NB4 (cell line): ENCODE measurements at regions not wholly inside any gene's neighbourhood (a gene's known extent, or its start where the extent isn't known, plus 50 kb on each side); places are given as distances from the start of the nearest gene placed in this dataset.

Experiments
- DNase-seq: peaks from one replicate; pipeline ENCODE4 v3.0.0; 2010; ENCODE audit warnings: low read depth
- H3K4me3 ChIP-seq: one replicate; pipeline ENCODE4 v1.5.1; 2011; ENCODE audit warnings: mild to moderate bottlenecking, low read depth, low read length, moderate library complexity
- MYC ChIP-seq: IDR thresholded peaks from 2 replicates; pipeline ENCODE4 v1.6.1; 2011; ENCODE audit warnings: low read depth, low read length
- POLR2A ChIP-seq: IDR thresholded peaks from 2 replicates; pipeline ENCODE4 v1.6.1; 2011; ENCODE audit warnings: mild to moderate bottlenecking; ENCODE audit not compliant: insufficient read length; ENCODE audit errors: extremely low read depth
- TF ChIP-seq, protein P1 (sequence below): IDR thresholded peaks from one replicate; pipeline ENCODE4 v1.5.1; 2012; ENCODE audit warnings: low read depth, low read length
- TF ChIP-seq, protein P2 (sequence below): IDR thresholded peaks from 2 replicates; pipeline ENCODE4 v1.6.1; 2011; ENCODE audit warnings: low read depth, low read length

DNA sequence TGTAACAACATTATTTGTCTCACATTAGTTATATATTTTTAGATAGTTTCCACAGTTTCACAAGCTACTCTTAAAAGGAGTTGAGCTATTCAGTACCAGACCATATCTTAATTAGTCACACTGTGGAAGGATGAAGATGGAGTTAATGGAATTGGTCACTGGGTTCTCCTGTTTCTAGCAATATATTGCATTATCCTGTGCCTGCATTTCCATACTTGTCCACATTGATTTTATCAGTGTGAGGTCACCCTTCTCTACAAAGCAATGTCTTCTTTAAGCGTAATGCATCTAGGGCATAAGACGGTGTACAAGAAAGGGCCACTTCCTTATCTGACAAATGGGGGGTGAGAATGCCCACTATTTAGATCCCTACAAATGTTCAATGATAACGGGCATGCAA lies 216.8 kb upstream of the TANK start:
- TF ChIP-seq POLR2A (no peak), MYC (no peak)
- TF ChIP-seq, protein P1, sequence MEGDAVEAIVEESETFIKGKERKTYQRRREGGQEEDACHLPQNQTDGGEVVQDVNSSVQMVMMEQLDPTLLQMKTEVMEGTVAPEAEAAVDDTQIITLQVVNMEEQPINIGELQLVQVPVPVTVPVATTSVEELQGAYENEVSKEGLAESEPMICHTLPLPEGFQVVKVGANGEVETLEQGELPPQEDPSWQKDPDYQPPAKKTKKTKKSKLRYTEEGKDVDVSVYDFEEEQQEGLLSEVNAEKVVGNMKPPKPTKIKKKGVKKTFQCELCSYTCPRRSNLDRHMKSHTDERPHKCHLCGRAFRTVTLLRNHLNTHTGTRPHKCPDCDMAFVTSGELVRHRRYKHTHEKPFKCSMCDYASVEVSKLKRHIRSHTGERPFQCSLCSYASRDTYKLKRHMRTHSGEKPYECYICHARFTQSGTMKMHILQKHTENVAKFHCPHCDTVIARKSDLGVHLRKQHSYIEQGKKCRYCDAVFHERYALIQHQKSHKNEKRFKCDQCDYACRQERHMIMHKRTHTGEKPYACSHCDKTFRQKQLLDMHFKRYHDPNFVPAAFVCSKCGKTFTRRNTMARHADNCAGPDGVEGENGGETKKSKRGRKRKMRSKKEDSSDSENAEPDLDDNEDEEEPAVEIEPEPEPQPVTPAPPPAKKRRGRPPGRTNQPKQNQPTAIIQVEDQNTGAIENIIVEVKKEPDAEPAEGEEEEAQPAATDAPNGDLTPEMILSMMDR, result no peak
- TF ChIP-seq, protein P2, sequence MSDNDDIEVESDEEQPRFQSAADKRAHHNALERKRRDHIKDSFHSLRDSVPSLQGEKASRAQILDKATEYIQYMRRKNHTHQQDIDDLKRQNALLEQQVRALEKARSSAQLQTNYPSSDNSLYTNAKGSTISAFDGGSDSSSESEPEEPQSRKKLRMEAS, result no peak
- no peak for DNase-seq
- no peak overlapping the region for H3K4me3 ChIP-seq

DNA sequence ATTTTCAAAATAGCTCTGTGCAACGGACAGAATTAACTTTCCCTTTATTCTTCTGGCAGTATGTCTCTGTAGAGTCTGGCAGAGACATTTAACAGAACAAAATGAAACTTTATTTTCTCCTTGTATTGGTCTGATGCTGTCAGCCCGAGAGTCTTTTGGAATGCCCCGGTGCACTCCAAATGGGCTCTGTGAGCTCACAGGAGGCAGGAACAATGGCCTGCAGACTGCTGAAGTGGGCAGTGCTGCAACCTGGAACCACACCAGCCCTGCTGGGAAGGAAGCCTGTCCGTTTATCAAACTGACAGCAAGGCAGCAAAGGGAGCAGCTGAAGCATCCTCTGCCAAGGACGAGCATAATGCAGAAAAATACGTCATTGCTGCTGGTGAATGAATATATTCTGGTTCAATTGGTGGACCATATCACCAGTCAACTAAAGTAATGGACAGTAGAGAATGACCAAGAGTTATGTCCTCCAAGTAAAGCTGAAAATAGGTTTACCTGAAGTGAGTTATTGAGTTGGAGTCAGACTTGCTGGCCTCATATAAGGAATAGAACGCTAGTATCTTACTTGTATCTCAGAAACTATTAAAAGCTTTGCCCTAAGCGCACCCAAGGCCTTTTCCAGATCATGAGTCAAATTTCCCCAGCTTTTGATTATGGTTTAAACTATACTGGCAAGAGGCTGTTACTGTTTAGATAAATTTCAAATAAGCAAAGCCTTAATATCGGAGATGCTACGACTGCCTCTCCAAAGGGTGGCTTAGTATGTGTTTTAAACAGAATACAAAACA lies 207.6 kb upstream of the TANK start:
- DNase-seq, result no peak
- TF ChIP-seq MYC, result no peak
- no peak overlapping the region for H3K4me3 ChIP-seq

DNA sequence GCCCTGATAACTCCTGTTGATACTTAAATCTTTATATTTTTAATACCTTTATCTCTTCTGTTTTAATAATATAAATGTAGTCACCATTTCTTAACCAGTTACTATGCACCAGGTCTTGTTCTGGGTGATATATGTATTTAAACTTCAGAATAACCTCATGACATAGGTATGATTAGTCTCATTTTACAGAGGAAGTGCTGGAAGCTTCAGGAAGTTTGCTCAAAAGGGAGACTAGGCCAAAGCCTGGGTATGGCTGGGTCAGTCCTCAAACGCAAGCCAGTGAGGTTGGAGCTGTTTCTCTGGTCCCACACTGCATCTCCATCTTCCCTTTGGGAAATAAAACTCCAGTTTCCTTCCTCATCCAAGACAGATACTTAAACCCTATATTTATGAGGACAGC lies 204.7 kb upstream of the TANK start:
- TF ChIP-seq POLR2A, result no peak
- TF ChIP-seq, protein P1, result no peak
- no peak for TF ChIP-seq MYC
- TF ChIP-seq, protein P2, result no peak
- no peak for DNase-seq

DNA sequence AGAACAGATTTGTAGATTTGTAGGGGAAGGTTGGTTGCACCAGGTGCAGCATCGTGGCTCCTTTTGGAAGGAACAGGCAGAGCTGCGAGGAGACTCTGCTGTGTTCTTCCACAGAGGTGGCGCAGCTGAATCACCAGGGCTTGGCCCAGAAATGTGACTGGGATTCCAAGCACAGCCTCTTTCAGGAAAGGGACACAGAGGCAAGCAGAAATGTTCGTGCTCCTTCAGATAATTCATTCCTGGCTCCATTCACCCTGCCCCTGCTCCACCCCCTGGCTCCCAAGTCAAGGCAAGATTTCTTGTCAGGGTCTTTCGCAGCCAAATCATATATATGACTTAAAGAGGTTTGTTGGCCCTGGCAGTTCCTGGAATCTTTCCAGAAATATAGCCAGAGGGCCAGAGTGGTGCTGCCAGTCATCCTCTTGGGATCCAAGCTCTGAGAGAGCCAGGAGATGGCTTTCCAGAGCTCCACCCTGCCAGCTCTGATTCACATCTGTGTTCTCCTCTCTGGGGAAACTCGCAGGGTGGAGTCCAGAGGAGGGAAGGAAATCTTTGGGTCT lies 203.9 kb upstream of the TANK start:
- TF ChIP-seq MYC (no peak), POLR2A (no peak)
- TF ChIP-seq, protein P1, result no peak
- TF ChIP-seq, protein P2, result no peak
- no peak overlapping the region for H3K4me3 ChIP-seq
- no peak for DNase-seq

More for the DNA sequence above, 204.7 kb upstream of the TANK start:
- H3K4me3 ChIP-seq, result no peak overlapping the region

DNA sequence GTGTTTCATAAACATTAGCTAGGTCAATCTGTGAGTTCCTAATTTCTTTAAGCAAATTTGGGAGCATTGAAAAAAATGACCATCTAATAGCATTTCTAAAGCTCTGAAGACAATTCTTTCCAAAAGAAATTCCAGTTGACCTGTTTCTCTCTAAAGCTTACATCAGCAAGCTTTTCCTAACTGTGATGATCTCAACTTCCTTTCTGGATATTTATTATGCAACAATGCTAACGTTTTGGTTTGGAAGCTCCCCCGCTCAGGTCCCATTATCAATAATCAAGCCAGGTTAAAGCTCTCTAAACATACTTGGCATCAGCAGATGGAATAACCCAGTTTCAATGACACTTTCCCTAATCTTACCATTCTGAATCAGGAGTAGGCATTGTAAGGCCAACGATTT lies 196.3 kb upstream of the TANK start:
- DNase-seq, result no peak
- H3K4me3 ChIP-seq, result no peak overlapping the region
- TF ChIP-seq POLR2A (no peak), MYC (no peak)
- TF ChIP-seq, protein P1, result no peak
- TF ChIP-seq, protein P2, result no peak

DNA sequence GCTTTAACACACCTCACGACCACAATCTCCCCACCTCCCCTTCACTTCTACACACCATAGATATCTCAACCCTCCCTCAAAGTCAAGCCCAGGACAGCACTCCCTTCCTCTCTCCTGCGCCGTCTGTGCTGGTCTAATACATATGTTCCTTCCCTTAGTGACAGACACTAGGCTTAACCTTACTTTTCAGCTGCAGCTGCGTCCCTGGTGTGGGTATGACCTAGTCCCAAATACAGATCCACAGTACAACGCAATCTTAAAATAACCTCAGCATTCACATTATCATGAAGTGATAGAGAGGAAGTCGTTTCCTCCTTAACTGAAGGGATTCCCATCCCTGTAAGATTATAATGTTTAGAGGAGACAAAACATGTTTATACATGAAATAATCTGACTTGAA lies 192.7 kb upstream of the TANK start:
- no peak for DNase-seq
- no peak for TF ChIP-seq POLR2A
- TF ChIP-seq, protein P2, result no peak
- TF ChIP-seq MYC, result no peak
- TF ChIP-seq, protein P1, result no peak
- H3K4me3 ChIP-seq, result no peak overlapping the region
